NCI-H1092 treated with DMSO at 0.1 percent for 48 hours (cell line): ENCODE measurements at regions not wholly inside any gene's neighbourhood (a gene's known extent, or its start where the extent isn't known, plus 50 kb on each side); places are given as distances from the start of the nearest gene placed in this dataset.
"Not testable (repeated sequence)": the region's sequence is repeated elsewhere in the genome, so short reads cannot be mapped to it uniquely, and the experiment has no call there.

Experiments
- DNase-seq: peaks from one replicate; lab custom pipeline; 2025; lab: John Stamatoyannopoulos, UW

DNA sequence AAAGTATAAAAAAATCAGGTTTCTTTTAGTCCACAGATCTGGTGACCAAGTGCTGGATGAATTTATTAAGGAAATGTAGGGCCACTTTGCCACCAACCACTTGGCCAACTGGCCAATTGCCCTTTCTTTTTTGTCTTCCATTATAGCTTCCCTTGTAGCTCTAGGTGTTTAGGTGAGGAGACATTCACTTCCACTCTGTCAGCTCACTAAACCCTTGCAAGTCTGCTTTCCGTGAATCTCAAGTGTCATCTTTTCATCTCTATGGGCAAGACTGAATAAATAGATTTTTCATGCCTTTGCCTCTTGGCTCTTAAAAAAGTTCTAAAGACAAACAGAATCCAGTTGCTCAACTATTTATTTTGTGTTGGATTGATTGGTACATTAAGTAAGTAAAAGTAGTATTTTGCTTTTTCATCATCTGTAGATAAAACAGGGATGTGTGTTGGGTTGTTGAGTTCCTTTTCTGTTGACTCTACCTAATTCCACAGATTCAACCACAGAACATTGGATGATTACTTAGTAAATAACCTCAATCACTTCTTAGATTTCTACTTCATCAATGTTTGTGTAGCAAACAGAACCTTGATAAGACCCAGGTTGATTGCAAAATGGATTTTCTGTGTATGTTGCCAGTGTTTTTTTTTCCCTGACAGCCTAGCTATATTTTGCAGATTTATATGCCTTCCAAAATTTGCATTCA is 68.1 kb upstream of the GRXCR1 start:
- no peak for DNase-seq

DNA sequence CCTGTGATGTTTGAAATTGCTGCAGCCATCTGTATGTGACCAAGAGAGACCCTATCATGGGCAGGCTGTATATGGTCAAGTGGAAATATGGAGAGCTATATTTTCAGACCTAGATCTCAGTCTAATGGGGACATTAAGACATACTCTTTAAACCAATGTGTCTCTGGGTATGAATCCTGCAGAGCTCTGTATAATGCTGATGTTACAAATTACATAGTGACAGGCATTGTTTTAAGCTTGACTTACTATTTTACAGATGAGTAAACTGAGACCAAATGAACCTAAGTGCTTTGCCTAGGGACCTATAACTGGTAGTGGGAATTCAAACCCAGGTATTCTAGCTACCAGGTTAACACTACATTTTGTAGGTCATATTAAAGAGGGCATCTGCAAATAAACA is 71.3 kb upstream of the GRXCR1 start:
- no peak for DNase-seq

DNA sequence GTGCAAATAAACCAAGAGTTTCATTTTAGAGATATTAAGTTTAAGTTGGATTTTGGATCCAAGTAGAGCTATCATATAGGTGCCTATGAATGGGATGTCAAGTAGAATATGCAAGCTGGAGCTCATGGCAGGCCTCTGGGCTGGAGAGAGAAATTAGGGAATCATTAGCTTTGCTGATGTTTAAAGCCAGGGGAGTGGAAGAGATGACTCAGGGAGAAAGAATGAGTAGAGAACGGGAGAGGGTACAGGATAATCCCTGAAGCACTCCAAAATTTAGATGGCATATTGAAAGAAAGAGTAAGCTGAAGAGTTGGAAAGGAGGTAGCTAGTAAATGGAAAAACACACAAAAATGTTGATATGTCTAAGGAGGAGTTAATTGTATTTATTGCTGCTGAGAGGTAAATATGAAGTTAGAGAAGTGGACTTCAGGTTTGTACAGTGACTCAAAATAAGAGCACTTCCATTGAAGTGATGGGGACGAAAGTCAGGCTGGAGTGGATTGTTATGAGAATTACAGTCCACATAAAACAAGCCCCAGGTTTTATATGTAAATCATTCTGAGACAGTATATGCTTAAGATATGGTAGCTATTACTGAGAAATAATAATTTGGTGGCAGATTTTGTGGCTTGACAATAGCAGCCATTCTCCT is 72.5 kb upstream of the GRXCR1 start:
- DNase-seq, result no peak

DNA sequence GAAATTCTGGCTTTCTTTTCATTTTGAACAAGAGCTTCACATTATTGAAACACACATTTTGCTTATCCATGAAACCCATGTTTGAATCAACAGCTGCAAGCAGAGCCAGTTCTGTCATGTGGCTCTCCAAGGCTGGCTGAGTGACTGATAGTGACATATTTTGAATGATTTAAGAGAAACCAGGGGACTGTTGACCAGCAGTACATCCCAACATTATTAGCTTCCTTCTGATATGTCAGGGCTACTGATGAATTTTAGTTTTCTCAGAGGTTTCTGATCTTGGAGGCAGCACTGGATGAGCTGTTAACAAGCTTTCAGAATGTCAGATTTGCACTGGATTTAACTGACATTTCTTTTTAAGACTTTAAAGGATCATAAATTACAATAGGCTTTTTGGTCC is 74.6 kb upstream of the GRXCR1 start:
- no peak for DNase-seq

DNA sequence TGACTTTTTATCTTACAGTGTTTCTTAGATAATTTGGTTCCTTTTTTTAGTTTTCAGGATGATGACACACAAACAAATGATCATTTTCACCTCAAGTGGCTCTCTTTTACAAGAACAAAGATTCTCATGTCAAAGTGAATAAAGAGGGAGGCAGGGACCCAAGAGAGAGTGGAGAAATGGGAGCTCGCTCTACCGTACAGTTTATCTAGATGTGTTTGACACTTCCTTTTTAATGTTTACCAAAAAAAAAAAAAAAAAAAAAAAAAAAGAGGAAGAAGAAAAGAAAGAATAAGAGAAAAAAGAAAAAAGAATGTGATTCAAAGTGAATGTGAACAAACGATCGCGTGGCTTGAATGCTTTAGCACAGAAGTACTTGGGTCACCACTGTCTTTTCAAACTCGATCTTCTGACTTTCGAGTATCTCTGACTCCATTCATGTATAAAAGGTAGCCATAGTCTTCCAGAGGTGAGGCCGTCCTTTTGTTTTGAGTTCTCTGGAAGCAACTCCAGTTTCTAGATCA is 75.6 kb upstream of the GRXCR1 start:
- no peak for DNase-seq

DNA sequence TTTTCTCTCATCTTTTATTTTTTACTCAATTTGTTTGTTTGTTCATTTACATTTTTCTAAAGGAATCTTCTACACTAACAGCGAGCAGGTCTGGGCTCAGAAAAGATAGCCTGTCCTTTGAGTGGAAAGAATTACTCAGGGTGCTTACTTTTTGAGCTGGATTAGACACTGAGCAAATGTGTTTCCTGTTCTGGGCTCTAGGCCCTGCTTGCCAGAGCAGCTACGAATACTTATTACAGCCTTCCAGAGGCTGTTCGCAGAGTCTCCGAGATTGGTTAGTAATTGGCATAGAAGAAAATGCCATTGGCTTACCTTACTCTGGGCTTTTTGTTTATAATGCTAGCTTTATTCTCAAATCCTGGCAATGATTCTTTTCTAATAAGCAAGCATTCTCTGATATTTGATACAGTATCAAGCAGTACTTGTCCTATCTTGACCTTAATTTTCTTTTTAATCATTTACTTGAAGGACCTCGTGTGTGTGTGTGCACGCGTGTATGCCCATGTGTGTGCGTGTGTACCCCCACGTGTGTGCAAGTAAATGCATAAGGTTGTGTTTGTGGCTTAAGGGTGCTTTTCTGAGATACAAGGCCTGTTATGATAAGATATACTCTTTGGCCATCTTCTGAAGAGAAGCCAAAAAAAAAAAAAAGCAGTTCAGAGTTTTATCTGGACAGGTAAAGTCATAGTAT is 76.2 kb upstream of the GRXCR1 start:
- DNase-seq, result no peak

DNA sequence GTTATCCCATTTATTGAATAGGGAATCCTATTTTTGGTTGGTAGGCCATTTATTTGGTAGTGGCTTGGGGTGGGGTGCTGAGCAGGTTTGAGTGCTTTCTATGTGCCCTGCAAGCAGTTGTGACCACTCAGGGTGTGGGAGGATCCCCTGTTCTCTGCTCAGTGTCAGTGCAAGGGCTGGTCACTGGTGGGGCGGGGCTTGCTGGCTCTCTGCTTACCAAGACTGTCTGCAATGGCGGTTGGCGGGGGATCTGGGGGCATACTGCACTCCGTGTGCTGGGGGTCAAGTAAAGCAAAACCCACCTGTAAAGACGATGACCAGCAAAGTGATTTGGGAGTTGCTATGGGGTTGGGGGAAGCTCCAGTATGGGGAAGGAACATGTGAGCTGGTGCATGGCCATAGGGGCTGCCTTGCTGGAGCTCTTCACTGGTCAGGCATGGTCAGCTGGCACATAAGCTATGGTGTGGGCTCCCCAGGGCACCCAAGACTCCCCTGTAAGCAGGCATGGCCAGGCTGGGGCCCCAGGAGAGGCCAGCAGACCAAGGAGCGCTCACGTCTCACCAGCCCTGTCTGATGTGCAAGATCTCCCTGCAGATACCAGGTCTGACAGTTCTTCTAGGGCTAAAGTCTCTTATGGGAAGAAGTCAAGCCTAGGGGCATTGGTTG is 83.0 kb upstream of the GRXCR1 start:
- DNase-seq, result no peak

DNA sequence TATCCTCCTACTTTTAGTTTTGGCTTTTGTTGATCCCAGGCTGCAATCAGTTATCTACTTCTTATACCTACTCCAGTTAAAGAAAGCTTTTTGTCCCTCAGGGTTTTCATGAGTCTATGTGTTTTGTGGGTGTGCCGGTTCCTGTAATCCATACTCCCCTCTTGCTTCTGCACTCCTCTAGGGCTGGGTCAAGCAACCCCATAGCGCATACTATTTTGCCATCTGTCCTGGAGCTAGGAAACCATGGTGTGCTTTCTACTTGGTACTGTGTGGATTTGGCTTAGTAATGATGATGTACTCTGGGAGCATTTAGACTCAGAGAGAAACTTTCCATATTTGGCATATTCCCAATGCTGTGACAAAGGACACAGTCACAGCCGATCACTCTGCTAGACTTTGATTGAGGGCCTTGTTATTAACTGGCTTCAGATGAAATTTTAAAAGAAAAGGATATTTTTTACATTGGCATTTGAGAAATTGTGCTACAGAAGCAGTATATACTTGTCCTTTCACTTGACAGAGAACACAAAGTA is 86.1 kb upstream of the GRXCR1 start:
- no peak for DNase-seq

DNA sequence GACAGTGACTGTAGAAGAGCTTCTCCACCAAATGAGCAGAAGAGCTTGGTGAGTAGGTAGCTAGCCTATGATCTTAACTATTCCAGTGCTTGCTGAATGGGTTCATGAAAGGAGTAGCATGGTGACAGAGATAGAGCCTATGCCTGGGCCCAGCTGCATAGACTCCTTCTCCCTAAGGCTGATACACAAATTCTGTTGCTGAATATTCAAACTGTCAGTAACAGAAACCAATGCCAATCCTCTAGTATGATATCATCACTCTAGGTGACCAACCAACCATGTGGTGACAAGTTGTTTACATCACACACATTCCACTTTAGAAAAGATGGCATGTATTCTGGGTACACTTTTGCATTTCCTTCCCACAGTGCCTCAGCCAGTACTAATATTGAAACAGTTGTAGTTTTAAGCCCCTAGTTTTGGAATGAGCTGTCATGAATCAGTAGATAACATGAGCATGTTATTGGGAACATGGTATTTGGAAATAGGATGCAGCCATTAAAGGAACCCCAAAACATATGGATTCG is 103.4 kb upstream of the GRXCR1 start:
- DNase-seq, result no peak

DNA sequence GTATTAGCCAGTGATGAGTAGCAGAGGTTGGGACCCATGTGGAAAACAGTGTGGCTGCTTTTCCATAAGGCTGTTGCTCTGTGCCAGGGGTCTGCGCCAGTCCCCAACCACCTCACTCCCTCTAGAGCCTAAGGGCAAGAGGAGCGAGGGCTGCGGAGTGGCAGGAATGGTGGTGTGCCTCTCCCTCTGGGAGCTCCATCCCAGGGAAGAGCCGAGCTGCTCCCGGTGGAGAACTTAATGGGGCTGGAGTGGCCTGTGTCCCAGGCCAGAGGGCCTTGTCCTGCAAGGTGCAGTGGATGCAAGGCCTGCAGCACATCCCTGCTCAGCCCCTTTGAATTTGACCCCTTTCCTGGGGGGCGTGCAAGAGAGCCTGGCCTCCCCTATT is 105.4 kb upstream of the GRXCR1 start:
- no peak for DNase-seq

DNA sequence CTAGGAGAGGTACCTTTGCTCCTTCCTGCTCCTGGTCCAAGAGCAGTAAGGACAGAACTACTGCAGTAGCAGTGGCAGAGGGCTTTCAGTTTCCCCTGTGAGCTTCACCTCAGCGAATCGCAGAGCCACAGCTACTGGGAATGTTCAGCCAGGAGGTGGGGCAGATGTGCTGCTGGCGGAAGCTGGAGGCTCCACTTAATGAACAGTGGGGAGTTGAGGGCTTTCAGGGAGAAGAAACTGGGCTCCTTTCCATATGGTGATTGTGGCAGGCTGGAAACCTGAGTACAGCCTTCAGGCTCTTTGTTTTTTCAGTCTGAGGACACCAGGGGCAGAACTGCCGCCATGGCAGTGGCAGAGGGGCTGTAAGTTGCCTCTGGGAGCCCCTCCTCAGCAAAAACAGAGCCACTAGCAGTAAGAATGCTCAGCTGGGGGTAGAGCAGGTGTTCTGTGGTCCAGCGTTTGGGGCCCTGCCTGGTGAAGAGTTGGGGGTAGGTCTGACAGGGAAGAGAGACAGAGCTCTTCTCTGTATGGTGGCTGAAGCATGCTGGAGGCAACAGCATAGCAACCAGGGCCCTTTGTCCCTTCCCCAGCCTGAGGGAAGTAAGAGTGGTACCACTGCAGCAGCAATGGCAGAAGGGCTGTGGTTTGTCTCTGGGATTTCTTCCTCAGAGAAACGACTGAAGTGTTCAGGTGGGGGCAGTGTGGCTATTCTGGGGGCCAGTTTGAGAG is 106.0 kb upstream of the GRXCR1 start:
- peak; percentile 95 for DNase-seq

DNA sequence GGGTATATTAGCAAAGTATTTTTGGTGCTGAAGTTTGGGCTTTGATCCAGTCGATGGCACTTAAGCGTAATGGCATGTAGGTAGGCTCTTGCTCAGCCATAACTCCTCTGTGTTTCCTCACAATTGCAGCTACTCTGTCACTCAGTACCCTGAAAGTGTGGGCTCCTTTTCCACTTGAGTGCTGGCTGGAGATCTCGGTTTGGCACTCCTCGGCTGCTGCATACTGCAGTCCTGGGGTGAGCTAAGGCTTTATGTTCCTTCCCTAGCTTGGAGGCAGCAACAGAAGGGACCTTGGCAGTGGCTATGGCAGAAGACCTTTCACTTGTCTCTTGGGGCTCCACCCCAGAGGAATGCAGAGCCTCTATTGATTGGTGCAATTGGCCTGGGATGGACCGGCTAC is 106.7 kb upstream of the GRXCR1 start:
- no peak for DNase-seq

DNA sequence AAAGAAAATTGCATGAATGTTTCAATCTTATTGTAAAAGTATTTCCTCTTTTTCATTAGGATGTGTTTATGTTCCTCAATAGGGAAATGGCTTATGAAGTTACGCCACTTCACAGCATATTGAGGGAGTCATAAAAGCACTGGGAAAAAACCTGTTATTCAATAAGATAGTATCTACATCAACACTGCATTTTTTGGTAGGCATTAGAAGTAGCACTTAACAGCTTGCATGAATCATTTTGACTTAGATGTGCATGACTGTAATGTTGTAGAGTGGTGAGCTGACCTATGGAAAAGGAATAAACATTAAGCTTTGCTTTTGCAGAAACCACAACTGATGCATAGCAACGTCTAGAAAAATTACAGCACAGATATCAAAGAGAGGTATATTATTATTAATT is 111.2 kb upstream of the GRXCR1 start:
- no peak for DNase-seq

DNA sequence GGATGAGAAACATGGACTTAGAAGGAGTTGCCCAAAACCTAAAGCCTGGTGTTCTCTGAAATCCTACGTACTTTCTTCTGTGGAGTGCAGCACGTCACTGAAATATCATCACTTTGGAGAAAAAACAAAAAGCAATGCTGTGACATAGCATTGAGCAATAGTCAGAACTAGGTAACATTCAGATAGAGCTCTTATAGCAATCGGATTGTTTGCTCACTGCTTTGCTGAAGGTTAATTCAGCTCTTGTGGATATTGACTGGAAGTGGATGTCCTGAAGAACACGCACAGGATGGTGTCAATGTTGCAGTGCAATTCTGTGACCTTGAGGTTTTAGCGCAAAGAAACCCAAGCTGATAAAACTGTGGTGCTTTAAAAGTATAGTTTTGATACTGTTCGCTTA is 114.2 kb upstream of the GRXCR1 start:
- DNase-seq, result no peak

DNA sequence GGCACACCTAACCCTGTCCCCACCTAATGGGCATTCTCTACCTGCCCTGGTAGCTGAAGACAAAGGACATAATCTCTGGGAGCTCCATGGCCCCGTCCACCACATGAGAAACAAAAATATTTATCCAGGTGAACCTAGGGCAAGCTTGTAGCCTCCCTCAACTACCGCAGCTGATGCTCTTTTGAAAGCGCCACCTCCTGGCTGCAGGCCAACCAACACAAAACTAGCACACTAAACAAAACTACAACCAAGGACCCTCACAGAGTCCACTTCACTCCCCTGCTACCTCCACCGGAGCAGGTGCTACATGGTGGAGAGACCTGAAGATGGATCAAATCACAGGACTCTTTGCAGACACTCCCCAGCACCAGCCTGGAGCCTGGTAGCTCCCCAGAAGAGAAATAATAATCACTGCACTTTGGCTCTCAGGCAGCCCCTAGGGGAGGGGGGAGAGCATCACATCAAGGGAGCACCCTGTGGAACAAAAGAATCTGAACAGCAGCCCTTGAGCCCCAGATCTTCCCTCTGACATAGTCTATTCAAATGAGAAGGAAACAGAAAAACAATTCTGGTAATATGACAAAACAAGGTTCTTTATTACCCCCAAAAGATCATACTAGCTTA is 111.3 kb upstream of the ATP8A1 start:
- no peak for DNase-seq

DNA sequence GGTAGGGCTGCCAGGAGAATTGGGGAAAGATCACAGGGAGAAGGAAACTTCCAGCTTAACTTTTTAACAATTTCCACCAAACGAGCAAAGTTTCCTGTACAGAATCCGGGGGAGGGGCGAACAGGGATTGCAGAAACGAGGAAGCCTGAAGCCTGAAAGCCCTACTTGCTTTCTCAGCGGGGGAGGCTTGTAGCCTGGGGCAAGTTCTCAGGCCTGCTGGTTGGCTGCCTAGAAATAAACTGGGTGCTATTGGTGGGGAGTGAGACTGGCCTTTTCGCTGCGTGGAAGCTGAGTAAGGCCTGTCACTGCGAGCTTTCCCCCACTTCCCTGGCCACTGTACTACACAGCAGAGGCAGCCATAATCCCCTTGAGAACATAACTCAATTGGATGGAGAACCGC is 110.8 kb upstream of the ATP8A1 start:
- DNase-seq, result no peak

DNA sequence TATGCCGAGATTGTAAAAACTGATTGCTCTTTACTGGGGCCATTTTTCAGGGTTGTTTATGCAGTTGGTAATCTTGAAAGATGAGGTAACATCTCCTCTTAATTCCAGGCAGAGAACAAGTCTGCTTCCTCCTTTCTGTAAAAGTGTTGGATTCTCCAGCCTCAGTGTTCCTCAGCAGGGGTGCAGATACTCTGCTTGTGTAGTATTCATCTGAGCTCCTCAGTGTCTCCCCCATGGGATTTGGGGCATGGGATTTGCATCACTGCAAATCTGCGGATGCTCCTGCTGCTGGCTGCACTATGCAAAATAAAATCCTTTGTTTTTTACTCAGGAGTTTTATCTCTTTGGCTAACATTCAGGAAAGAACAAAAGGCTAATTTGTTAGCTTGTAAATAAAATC is 104.9 kb upstream of the ATP8A1 start:
- DNase-seq, result no peak

DNA sequence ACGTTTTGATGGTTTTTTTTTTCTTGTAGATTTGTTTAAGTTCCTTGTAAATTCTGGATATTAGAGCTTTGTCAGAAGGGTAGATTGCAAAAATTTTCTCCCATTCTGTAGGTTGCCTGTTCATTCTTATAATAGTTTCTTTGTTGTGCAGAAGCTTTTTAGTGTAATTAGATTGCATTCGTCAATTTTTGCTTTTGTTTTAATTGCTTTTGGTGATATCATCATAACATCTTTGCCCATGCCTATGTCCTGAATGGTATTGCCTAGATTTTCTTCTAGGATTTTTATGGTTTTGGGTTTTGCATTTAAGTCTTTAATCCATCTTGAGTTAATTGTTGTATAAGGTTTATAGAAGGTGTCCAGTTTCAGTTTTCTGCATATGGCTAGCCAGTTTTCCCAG is 98.1 kb upstream of the ATP8A1 start:
- DNase-seq, result not testable (repeated sequence)

DNA sequence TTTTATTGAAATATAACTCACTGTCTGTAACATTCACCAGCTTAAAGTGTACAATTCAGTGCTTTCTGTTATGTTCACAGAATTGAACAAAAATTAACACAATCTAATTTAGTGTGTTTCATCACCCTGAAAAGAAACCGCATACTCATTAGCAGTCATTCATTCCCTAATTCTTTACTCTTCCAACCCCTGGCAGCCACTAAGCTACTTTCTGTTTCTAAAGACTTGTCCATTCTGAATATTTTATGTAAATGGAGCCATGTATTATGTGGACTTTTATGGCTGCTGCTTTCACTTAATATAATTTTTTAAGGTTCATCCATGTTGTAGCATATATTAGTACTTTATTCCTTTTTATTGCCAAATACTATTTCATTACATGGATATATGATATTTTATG is 94.7 kb upstream of the ATP8A1 start:
- no peak for DNase-seq

DNA sequence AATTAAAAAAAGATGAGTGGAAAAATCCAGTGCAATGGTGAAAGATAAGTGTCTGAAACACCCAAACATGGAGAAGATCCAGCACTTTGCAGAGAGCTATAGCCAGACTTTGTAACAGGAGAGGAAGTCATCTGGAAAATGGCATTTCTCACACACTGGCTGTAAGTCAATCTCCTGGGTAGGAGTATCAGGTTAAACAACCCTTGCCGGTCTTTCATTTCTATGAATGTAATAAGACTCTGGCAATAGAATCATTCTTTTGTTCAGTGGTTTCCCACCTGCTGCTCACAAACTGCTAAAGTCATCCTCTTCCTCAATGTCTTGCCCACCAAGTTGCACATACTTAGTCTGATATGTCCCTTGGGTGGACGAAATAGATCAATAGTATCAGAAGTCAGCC is 94.0 kb upstream of the ATP8A1 start:
- peak; percentile 74 for DNase-seq

DNA sequence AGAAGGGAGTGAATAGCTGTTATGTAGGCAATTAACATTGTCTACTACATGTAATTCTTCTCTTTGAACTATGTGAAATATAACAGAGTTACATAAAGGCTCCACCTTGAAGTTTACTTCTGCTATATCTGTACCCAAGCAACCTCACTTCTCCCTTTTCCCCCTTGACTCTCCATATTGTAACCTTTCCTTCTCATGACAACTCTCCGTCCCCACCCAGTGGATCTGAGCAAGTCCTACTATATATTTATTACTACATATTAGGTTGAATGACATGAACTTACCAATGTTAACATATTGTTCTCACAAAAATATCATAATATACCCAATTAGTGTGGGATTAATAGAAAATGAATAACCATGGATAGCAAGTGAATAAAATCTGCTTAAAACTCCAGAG is 93.2 kb upstream of the ATP8A1 start:
- peak; percentile 68 for DNase-seq
